Heart right ventricle (tissue), 16 donors: ENCODE measurements at regions not wholly inside any gene's neighbourhood (a gene's known extent, or its start where the extent isn't known, plus 50 kb on each side); places are given as distances from the start of the nearest gene placed in this dataset.

Source experiments
- ATAC-seq, 8 donors: fragments of 200-7000 bp; cut with Tn5 transposase; one replicate each; pipeline ENCODE4 v1.9.1; 2020; ENCODE audit warnings: mild to moderate bottlenecking in 8 of 8, moderate library complexity in 8 of 8, moderate number of reproducible peaks in 1 of 8
- DNase-seq, 2 donors: peaks; one replicate each; pipeline ENCODE4 v3.0.0-alpha.2; 2020
- H3K27ac ChIP-seq, 10 donors: fragments of 200-600 bp; sonication (generic) in 2 of 10; one replicate each; pipeline versions ENCODE4 v1.5.0 to v1.8.0; 2020 to 2022; ENCODE audit warnings: mild to moderate bottlenecking in 3 of 10
- H3K27me3 ChIP-seq, 7 donors: fragments of 200-600 bp; one replicate each; pipeline ENCODE4 v1.8.0; 2021 to 2022; ENCODE audit warnings: mild to moderate bottlenecking in 2 of 7
- H3K36me3 ChIP-seq, 9 donors: fragments of 200-600 bp; sonication (generic) in 1 of 9; one replicate each; pipeline versions ENCODE4 v1.5.0 to v1.8.0; 2020 to 2022; ENCODE audit warnings: mild to moderate bottlenecking in 2 of 9
- H3K4me1 ChIP-seq, 9 donors: fragments of 200-600 bp; sonication (generic) in 1 of 9; one replicate each; pipeline versions ENCODE4 v1.5.0 to v1.8.0; 2020 to 2022; ENCODE audit warnings: mild to moderate bottlenecking in 4 of 9
- H3K4me3 ChIP-seq, 10 donors: fragments of 200-600 bp; sonication (generic) in 2 of 10; one replicate each; pipeline versions ENCODE4 v1.5.0 to v1.8.0; 2020 to 2022; ENCODE audit warnings: mild to moderate bottlenecking in 7 of 10, moderate library complexity in 2 of 10
- H3K9me3 ChIP-seq, 11 donors: fragments of 200-600 bp in 10 of 11; sonication (generic) in 2 of 11; one replicate each; pipeline versions ENCODE4 v1.5.0 to v1.8.0; 2013 to 2022; ENCODE audit warnings: mild to moderate bottlenecking in 2 of 11, control low read depth in 1 of 11, moderate library complexity in 1 of 11
- CTCF ChIP-seq, 9 donors: fragments of 200-600 bp; sonication (generic) in 2 of 9; IDR thresholded peaks; one replicate each; pipeline versions ENCODE4 v1.5.0 to v1.8.0; 2021 to 2022; ENCODE audit warnings: antibody characterized with exemption in 9 of 9, mild to moderate bottlenecking in 5 of 9, moderate library complexity in 1 of 9
- WGBS, 2 donors: extraction: QIAGEN DNeasy Blood & Tissue Kit; methylation state at CpG; one replicate each; pipeline ENCODE4 v1.1.7; 2013; ENCODE audit warnings: inconsistent platforms in 1 of 2; 5-methylcytosine and 5-hydroxymethylcytosine counted together
- intact Hi-C, 10 donors: fragments of 100-400 bp; cut with DNase I; formaldehyde crosslinking; loops; one replicate each; pipeline versions ENCODE4 v1.11.1 to v1.14.2; 2022
- donor health status: Arrhythmogenic right ventricular cardiomyopathy.
- donor health status: ischemic (EF 13 %, LVEDD 7.1; RV severe dilation, severe dysfunction).
- donor health status: healthy with polysubstance abuse.
- donor health status: DM: no; HTN: yes; CAD: no.
- donor health status: DM: no; HTN: no; CAD: no.
- donor health status: ischemic (EF 25% LVEDD 6.9; RV normal size, moderate dysfunction).
- donor health status: ischemic (EF 25% LVEDD 5.7; RV mildly dilated, moderate dysfunction).
- donor health status: healthy.
- donor health status: DM: yes; HTN: yes; CAD: no.
- donor health status: Ischemic cardiomyopathy.
- donor health status: ischemic (EF 35%, LVEDD 5.7; RV mildly dilated, moderate dysfunction).
- donor health status: nonischemic (EF 11% LVEDD 7.7; RV severe dilation, severe dysfunction).
- donor health status: DM: yes; HTN: yes; CAD: no.
- donor health status: PGD.
- donor health status: ischemic (EF 29% LVEDD 5.4; RV normal size, mild dysfunction).
- donor health status: nonischemic (EF 23%, LVEDD 6.1; RV moderate dilation, normal function).

GRCh38 chr7:94264756-94265155 is 129.9 kb upstream of the COL1A2 start:
- no peak for TF ChIP-seq CTCF (IDR thresholded peaks at IDR 0.05)
- ATAC-seq (peak in 1 of 8 donors; percentile 31), DNase-seq (no peak)
- intact Hi-C loops: no loop called here
- Histone ChIP-seq H3K9me3 (no peaks in the 10 kb centered on the region), H3K4me1 (no peaks in the 10 kb centered on the region), H3K27ac (no peak overlapping the region), H3K36me3 (no peaks in the 10 kb centered on the region), H3K4me3 (no peak overlapping the region), H3K27me3 (no peaks in the 10 kb centered on the region)

- Histone ChIP-seq H3K27me3 (no peaks in the 10 kb centered on the region), H3K36me3 (no peaks in the 10 kb centered on the region), H3K9me3 (no peaks in the 10 kb centered on the region), H3K27ac (no peak overlapping the region), H3K4me1 (no peaks in the 10 kb centered on the region), H3K4me3 (no peak overlapping the region)
- ATAC-seq (no peak), DNase-seq (no peak)
- intact Hi-C loops: no loop called here
- WGBS, 2 donors: 88 to 93% methylated on average over 2 of the region's 2 CpGs
- TF ChIP-seq CTCF (IDR thresholded peaks at IDR 0.05): no peak
These were observed 129.2 kb upstream of the COL1A2 start for GRCh38 chr7:94265456-94265855.

- peak in 1 of 2 donors; percentile 7 for DNase-seq
These were observed 128.5 kb upstream of the COL1A2 start for GRCh38 chr7:94266238-94266644.

GRCh38 chr7:94270772-94271171 is 123.9 kb upstream of the COL1A2 start:
- intact Hi-C loops: loop anchor here in 1 of 10 donors (10.0 kb wide), 1 partner anchor 366 kb away; the partner anchor contains the start of gene GNGT1
- DNase-seq (no peak), ATAC-seq (no peak)
- Histone ChIP-seq H3K4me3 (no peak overlapping the region), H3K27ac (no peak overlapping the region), H3K9me3 (no peaks in the 10 kb centered on the region), H3K4me1 (peaks cover 0 to under 1% (median 0%) of the 10 kb centered on the region in 9 donors), H3K36me3 (no peaks in the 10 kb centered on the region), H3K27me3 (no peaks in the 10 kb centered on the region)
- 90 to 93% methylated on average over 1 of the region's 1 CpG for WGBS, 2 donors
- no peak for TF ChIP-seq CTCF (IDR thresholded peaks at IDR 0.05)

More at GRCh38 chr7:94266238-94266644, 128.5 kb upstream of the COL1A2 start:
- no peaks in the 10 kb centered on the region for H3K4me1 ChIP-seq
- no peak overlapping the region for H3K4me3 ChIP-seq
- WGBS, 2 donors: 57 to 59% methylated on average over 3 of the region's 3 CpGs
- H3K27me3 ChIP-seq: no peaks in the 10 kb centered on the region
- intact Hi-C loops: no loop called here
- peak in 7 of 8 donors; percentile 28 to 96 (median 43) for ATAC-seq
- no peak for TF ChIP-seq CTCF (IDR thresholded peaks at IDR 0.05)
- H3K27ac ChIP-seq: no peak overlapping the region
- no peaks in the 10 kb centered on the region for H3K36me3 ChIP-seq
- no peaks in the 10 kb centered on the region for H3K9me3 ChIP-seq
